ENCODE measurements at regions not wholly inside any gene's neighbourhood (a gene's known extent, or its start where the extent isn't known, plus 50 kb on each side); places are given as distances from the start of the nearest gene placed in this dataset.

DNA sequence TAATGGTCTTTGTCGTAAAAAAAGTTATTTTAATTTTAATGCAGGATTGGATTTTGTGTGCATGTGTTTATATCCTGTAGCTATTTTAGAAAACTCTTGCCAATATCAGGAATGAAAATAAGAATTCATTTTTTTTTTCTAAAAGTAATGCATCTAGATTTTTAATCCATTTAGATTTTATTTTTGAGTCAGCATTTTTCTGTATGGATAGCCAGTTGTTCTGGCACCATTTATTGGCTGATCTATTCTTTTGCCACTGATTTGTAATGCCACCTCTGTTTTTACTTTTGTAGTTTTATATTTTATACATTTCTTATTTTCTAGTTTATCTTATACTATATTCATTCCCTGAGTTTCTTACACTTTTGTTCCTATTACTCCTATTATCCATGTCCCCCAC is 343.0 kb downstream of the FOXG1 start:
- DNase-seq (ENCODE audit: low read depth, low spot score), result no peak

GRCh38 chr14:29111554-29111953 is 345.0 kb downstream of the FOXG1 start:
- DNase-seq (ENCODE audit: low read depth, low spot score), result no peak

DNA sequence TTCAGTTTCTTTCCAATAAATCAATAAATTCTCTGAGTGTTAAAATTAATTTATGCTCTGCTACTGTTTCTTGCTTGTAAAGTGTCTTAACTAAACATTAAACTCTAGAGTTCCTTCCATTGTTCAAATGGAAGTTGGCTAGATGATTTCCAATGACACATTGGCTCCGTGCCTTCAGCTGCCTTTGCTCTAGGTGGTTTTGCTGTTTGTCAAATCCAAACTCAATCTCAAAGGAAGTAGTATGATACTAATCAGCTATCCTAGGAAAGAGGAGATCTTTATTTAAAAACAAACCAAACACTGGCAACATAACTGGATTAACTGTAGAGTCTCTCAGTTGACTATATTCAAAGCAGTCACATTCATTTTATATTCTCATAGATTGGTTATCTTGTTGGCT is 356.4 kb downstream of the FOXG1 start:
- DNase-seq (ENCODE audit: low read depth, low spot score), result no peak

DNA sequence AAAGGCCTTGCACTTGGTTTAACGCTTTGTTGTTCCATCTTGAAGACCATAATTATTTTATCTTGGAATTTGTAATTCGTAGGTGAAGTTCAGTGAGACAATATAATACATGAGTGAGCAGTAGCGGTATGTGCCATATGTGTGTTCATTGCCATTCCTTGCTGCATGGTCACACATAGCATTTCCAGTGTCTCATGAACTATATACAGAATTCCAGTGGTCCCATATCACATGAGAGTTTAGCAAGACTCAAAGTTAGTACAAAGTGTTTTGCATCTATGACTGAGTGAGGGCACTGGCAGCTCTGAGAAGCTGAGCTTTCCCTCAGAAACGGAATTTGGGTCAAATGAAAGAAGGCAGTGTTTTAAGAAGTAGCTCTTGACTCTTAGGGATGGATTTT is 359.8 kb downstream of the FOXG1 start:
- no peak for DNase-seq (ENCODE audit: low read depth, low spot score)

GRCh38 chr14:29126865-29127264 is 360.3 kb downstream of the FOXG1 start:
- no peak for DNase-seq (ENCODE audit: low read depth, low spot score)

GRCh38 chr14:29140016-29140415 is 373.4 kb downstream of the FOXG1 start:
- no peak for DNase-seq (ENCODE audit: low read depth, low spot score)

- no peak for DNase-seq (ENCODE audit: low read depth, low spot score)
These were observed 378.0 kb downstream of the FOXG1 start for GRCh38 chr14:29144621-29145020.

- DNase-seq (ENCODE audit: low read depth, low spot score), result no peak
These were observed 381.6 kb downstream of the FOXG1 start for GRCh38 chr14:29148221-29148620.

- no peak for DNase-seq (ENCODE audit: low read depth, low spot score)
These were observed 383.2 kb downstream of the FOXG1 start for GRCh38 chr14:29149798-29150197.

- no peak for DNase-seq (ENCODE audit: low read depth, low spot score)
These were observed 384.1 kb downstream of the FOXG1 start for GRCh38 chr14:29150659-29151058.

GRCh38 chr14:29156096-29156495 is 389.5 kb downstream of the FOXG1 start:
- no peak for DNase-seq (ENCODE audit: low read depth, low spot score)

- DNase-seq (ENCODE audit: low read depth, low spot score), result no peak
These were observed 395.0 kb downstream of the FOXG1 start for GRCh38 chr14:29161593-29161992.

DNA sequence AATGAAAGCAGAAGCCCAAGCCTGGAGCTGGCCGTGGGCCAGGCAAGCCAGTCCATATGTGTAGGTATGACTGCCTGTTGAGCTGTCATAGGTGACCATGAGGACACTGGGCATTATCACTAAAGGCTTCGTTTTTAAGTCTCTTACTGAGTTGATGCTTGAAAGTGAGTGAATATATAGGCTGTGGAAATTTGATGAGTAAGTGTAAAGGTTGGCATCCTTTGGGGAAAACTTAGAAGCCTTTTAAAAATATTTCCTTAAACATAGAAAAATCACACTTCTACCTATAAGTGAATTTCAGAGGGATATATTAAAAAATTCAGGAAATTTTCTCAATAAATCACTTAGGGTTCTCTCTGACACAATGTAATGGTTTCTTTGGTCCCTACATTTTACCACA is 396.5 kb downstream of the FOXG1 start:
- no peak for DNase-seq (ENCODE audit: low read depth, low spot score)

DNA sequence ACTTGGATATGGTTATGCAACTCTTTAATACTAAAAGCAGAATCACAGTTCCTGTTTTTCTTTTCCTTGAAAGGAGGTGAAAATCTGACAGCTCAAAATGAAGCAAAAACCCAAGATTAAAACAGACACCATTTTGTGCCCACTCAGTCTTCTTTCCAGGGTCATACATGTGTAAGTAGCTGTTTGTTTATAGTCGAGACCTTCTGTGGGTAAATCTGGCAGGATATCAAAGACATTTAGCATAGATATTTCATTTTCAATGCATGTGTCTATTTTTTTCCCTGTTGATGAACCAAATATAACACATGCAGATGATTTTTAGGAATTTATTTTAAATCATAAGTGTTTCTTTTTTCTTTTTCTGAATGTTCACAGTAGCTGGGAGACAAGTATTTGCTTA is 398.8 kb downstream of the FOXG1 start:
- DNase-seq (ENCODE audit: low read depth, low spot score), result no peak

GRCh38 chr14:29166507-29166906 is 399.9 kb downstream of the FOXG1 start:
- DNase-seq (ENCODE audit: low read depth, low spot score), result no peak

GRCh38 chr14:29168149-29168548 is 401.6 kb downstream of the FOXG1 start:
- no peak for DNase-seq (ENCODE audit: low read depth, low spot score)

DNA sequence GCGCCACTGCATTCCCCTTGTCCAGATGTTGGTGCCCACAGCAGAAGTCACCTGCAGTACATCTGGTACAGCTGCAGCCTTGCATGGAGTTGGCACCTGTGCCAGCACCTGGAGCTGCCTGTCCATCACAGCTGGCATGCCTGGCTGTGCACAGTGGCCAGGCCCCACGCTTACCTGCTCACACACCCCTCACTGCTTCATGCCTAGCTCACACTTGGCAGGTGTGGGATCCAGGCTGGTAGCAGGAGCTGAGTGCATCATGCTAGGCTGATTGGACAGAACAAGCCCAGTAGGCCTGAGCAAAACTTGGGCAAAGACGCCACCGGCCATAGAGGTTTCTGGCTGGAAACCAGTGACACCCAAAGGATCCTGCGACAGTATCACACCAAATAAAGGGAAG is 402.8 kb downstream of the FOXG1 start:
- DNase-seq (ENCODE audit: low read depth, low spot score), result no peak

DNA sequence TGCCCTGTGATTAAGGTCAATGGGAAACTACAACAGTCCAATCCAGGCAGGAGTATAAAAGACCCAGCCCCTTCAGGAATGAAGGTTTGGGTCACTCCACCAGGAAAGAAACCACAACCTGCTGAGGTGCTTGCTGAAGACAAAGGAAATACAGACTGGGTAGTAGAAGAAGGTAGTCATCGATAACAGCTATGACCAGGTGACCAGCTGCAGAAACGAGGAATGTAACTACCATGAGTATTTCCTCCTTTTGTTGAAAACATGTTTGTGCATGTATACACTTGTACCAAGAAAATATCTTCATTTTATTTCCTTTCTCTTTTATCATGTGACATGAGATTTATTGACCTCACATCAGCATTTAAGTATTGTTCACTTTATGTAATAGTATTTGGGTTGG is 409.1 kb downstream of the FOXG1 start:
- no peak for DNase-seq (ENCODE audit: low read depth, low spot score)

DNA sequence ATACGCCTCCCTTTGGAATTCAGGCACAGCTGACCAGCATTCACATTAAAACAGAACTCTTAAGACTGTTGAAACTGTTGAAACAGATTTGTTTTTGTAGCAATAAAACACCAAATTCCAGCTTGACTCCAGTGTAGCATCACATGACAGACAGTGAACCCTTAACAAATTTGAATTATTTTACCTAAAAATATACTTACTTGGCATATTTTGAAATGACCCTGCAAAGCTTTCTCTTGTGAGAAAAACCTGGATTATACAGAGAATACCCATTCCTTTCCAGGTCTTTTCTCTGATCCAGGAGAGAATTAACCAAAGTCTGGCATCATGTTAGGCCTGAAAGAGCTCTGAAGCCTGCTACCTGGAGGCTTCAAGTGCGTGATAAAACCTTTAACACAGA is 410.3 kb downstream of the FOXG1 start:
- no peak for DNase-seq (ENCODE audit: low read depth, low spot score)

DNA sequence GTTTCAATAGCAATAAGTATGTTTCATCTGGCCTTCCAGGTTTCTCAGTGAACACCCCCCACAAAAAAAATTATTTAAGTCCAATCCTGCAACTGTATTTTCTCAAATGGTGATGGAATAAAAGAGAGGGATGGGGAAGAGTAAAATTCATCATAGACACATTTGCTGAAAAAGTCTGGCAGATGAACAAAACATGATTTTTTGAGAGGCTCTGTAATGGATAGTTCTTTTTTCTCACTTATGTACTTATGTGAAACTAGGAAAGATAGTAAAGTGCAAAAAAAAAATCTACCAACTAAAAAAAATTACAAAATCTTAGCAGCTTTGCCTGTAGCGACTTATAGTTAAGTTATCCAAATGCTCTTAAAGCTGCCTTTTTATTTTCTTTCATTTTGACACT is 412.4 kb downstream of the FOXG1 start:
- no peak for DNase-seq (ENCODE audit: low read depth, low spot score)

GRCh38 chr14:29191092-29191491 is 424.5 kb downstream of the FOXG1 start:
- DNase-seq (ENCODE audit: low read depth, low spot score), result no peak

GRCh38 chr14:29197557-29197956 is 431.0 kb downstream of the FOXG1 start:
- no peak for DNase-seq (ENCODE audit: low read depth, low spot score)

- no peak for DNase-seq (ENCODE audit: low read depth, low spot score)
These were observed 439.1 kb downstream of the FOXG1 start for GRCh38 chr14:29205658-29206057.

GRCh38 chr14:29215853-29216252 is 449.3 kb downstream of the FOXG1 start:
- DNase-seq (ENCODE audit: low read depth, low spot score), result no peak
